ENCODE measurements at regions not wholly inside any gene's neighbourhood (a gene's known extent, or its start where the extent isn't known, plus 50 kb on each side); places are given as distances from the start of the nearest gene placed in this dataset.

GRCh38 chr20:40110311-40110831, 578.7 kb downstream of the MAFB start:
- TF ChIP-seq CTCF (IDR thresholded peaks at IDR 0.05): no peak
- 93% methylated on average over 3 of the region's 4 CpGs for WGBS (ENCODE audit: insufficient coverage)
- H3K36me3 Mint-ChIP-seq: no peaks in the 10 kb centered on the region

DNA sequence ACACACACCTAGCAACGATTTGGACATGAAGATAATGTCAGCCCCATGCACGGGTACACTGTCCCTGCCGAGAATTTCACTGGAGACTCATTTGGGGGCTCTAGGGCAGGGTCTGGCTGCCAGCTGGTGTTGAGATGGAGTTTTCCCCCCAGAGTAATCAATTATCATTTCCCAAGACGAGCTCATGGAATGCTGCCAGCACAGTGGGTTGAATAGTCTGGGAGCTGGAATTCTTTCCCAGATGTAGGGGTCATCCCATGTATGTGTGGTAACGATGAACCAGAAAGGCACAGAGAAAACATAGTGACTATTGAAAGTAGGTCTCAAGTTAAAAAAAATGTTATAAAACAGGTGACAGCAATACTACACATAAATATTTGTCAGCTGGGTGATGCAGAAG, 579.9 kb downstream of the MAFB start:
- intact Hi-C loops (cut with micrococcal nuclease): no loop called here
- Mint-ChIP-seq H3K4me3 (no peak overlapping the region), H3K27me3 (ENCODE audit: low read depth in 3 of 3) (peaks cover 1 to 7% (median 2%) of the 10 kb centered on the region in 3 donors), H3K27ac (no peak overlapping the region), H3K9me3 (peaks cover 0 to 3% (median 0%) of the 10 kb centered on the region in 7 donors), H3K4me1 (no peaks in the 10 kb centered on the region), H3K36me3 (no peaks in the 10 kb centered on the region)
- no peaks in the 10 kb centered on the region for H3K79me2 ChIP-seq (ENCODE audit: insufficient read depth, low read length)
- WGBS (ENCODE audit: insufficient coverage): 80% methylated on average over 2 of the region's 5 CpGs
- H3K4me2 ChIP-seq (replicated peaks; ENCODE audit: extremely low read depth, low read length, poor library complexity, severe bottlenecking): no peak overlapping the region
- no peaks in the 10 kb centered on the region for H3K27me3 ChIP-seq (ENCODE audit: control insufficient read depth in 2 of 2, insufficient read depth in 2 of 2, low read length in 2 of 2)
- H4K20me1 ChIP-seq (ENCODE audit: insufficient read depth, low read length): no peaks in the 10 kb centered on the region
- DNase-seq: no peak
- no peaks in the 10 kb centered on the region for H3K4me1 ChIP-seq (ENCODE audit: control insufficient read depth in 1 of 2, insufficient read depth in 2 of 2, low read length in 2 of 2)
- H2AFZ ChIP-seq (ENCODE audit: insufficient read depth, low read depth, low read length, poor library complexity, severe bottlenecking): no peak overlapping the region
- H3K27ac ChIP-seq (ENCODE audit: low read depth in 1 of 2, low read length in 2 of 2): no peak overlapping the region
- H3K4me3 ChIP-seq (replicated peaks in 1 of 3; ENCODE audit: low read depth in 2 of 3, low read length in 3 of 3): no peak overlapping the region
- H3K9ac ChIP-seq (ENCODE audit: insufficient read depth, low read length, poor library complexity, severe bottlenecking): no peak overlapping the region
- no peaks in the 10 kb centered on the region for H3K36me3 ChIP-seq (replicated peaks in 1 of 2; ENCODE audit: control insufficient read depth in 1 of 2, insufficient read depth in 2 of 2, low read length in 2 of 2)
- no peak for TF ChIP-seq CTCF (IDR thresholded peaks at IDR 0.05)
- no peaks in the 10 kb centered on the region for H3K9me3 ChIP-seq (replicated peaks in 1 of 2; ENCODE audit: control insufficient read depth in 1 of 2, insufficient read depth in 1 of 2, low read length in 2 of 2)

More at GRCh38 chr20:40110311-40110831, 578.7 kb downstream of the MAFB start:
- DNase-seq: no peak
- no peak overlapping the region for H3K27ac ChIP-seq (ENCODE audit: low read depth in 1 of 2, low read length in 2 of 2)
- H3K36me3 ChIP-seq (replicated peaks in 1 of 2; ENCODE audit: control insufficient read depth in 1 of 2, insufficient read depth in 2 of 2, low read length in 2 of 2): no peaks in the 10 kb centered on the region
- no peaks in the 10 kb centered on the region for H4K20me1 ChIP-seq (ENCODE audit: insufficient read depth, low read length)
- Mint-ChIP-seq H3K4me3 (no peak overlapping the region), H3K4me1 (no peaks in the 10 kb centered on the region), H3K27ac (no peak overlapping the region), H3K9me3 (no peaks in the 10 kb centered on the region), H3K27me3 (ENCODE audit: low read depth in 3 of 3) (peaks cover 1 to 9% (median 2%) of the 10 kb centered on the region in 3 donors)
- H3K4me2 ChIP-seq (replicated peaks; ENCODE audit: extremely low read depth, low read length, poor library complexity, severe bottlenecking): no peak overlapping the region
- no peak overlapping the region for H3K9ac ChIP-seq (ENCODE audit: insufficient read depth, low read length, poor library complexity, severe bottlenecking)
- H2AFZ ChIP-seq (ENCODE audit: insufficient read depth, low read depth, low read length, poor library complexity, severe bottlenecking): no peak overlapping the region
- H3K79me2 ChIP-seq (ENCODE audit: insufficient read depth, low read length): no peaks in the 10 kb centered on the region
- H3K27me3 ChIP-seq (ENCODE audit: control insufficient read depth in 2 of 2, insufficient read depth in 2 of 2, low read length in 2 of 2): peaks cover 0 to 2% of the 10 kb centered on the region in 2 donors
- no peaks in the 10 kb centered on the region for H3K4me1 ChIP-seq (ENCODE audit: control insufficient read depth in 1 of 2, insufficient read depth in 2 of 2, low read length in 2 of 2)
- no peak overlapping the region for H3K4me3 ChIP-seq (replicated peaks in 1 of 3; ENCODE audit: low read depth in 2 of 3, low read length in 3 of 3)
- no peaks in the 10 kb centered on the region for H3K9me3 ChIP-seq (replicated peaks in 1 of 2; ENCODE audit: control insufficient read depth in 1 of 2, insufficient read depth in 1 of 2, low read length in 2 of 2)
- intact Hi-C loops (cut with micrococcal nuclease): no loop called here
